HG02973 (cell line): ENCODE measurements at regions not wholly inside any gene's neighbourhood (a gene's known extent, or its start where the extent isn't known, plus 50 kb on each side); places are given as distances from the start of the nearest gene placed in this dataset.
A peak's percentile ranks its signal among the peaks of the same experiment; 100 is the strongest.

ENCODE experiments used
- ATAC-seq: cut with Tn5 transposase; IDR thresholded peaks from one replicate; pipeline ENCODE4 v1.9.1; 2021; ENCODE audit warnings: moderate library complexity; ENCODE audit not compliant: unreplicated experiment

- ATAC-seq = no peak
Measured at GRCh38 chr3:102599819-102600576, 165.2 kb downstream of the ZPLD1 start.

DNA sequence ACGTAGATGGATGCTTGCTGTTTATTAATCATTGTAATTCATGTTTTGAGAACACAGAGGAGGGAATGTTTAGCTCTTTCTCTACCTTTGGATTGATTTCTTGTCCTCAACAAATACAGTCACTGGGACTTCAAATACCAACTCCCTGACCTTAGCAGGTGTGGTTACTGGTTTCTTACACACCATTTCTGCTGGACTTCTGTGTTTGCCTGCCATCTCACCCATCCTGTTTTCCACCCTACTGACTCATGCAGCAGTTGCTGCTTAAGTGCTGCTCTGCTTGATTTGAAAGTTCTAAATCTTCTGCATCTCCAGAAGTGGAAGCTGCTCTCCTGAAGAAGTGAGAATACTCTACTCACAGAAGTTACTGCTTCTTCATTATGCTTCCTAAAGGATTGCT, 170.3 kb downstream of the ZPLD1 start:
- no peak for ATAC-seq

GRCh38 chr3:102608875-102609274, 174.1 kb downstream of the ZPLD1 start:
- ATAC-seq = no peak

DNA sequence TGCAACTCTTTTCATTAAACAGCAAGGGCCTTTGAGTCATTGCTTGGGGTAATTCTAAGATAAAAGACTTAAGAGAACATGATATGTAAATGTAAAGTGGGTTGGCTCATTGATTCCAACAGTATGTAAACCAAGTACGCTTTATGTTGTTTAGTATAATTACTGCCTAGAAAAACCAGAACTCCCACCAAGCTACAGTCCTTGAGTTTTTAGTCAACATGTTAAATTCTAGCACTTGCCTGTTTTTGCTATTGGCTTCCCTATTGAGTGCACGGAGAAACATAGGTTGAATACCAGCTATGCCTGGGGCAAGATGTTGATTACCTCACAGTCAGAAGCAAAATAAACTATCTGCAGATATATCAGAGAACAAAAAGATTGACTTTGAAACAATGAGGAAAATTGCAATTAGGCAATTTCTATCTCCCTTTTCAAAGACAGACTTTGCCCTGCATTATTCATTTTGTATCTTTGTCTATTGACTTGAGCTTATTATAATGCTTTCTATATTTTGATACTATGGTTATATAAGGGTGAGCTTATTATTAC, 179.3 kb downstream of the ZPLD1 start:
- ATAC-seq = no peak

- ATAC-seq = no peak
Measured at GRCh38 chr3:102614585-102614984, 179.8 kb downstream of the ZPLD1 start.

DNA sequence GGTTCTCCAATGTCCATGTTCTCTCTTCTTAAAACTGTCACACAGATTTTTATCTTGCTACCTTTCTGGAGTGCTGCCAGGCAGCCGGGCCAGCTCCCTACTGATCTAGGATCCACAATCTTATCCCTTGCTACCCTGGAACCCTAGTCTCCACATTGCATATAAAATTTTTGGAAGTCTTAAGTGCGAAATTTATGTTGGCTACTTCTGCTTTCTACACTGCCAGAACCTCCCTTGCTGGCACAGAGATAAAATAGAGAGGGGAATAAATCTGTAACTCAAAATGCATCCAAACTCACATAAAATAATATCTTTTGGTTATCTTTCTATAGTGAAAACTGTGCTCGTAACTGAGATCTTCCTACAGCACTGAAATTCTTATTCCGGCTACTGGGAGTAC, 182.6 kb downstream of the ZPLD1 start:
- no peak for ATAC-seq

- ATAC-seq = no peak
Measured at GRCh38 chr3:102619361-102619760, 184.5 kb downstream of the ZPLD1 start.

DNA sequence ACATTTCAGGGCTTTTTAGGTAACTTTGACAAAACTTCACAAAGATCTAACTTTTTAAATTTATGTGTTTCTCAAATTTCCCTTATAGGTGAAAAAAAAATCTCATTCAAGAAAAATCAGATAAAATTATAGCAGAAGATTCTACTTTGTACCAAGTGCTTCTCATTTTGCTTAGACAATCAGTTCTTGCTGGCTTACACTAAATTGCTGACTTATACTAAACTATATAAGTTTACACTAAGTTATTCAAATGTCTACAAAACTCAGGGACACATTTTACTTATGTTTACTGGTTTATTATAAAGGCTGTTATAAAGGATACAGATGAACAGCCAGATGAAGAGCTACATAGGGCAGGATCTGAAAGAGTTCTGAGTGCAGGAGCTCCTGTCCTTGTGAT, 195.1 kb downstream of the ZPLD1 start:
- ATAC-seq = no peak

- no peak for ATAC-seq
Measured at GRCh38 chr3:102630531-102630930, 195.7 kb downstream of the ZPLD1 start.

DNA sequence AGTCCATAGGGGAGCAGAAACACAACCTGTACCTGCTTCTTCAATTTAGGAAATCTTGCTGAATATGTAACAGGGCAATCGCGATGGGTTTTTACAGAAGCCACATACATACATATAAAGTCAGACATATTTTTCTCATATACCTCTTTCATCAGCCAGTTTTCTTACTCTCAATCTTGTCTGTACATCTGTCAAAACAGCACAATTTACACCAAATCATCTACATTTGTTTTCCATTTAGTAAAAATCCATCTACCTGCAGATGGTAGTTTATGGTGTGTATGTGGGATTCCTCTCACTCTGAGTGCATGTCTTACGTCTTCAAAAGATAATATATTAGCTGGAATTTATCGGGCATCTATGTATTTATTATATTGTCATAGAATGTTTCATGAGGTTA, 208.7 kb downstream of the ZPLD1 start:
- ATAC-seq = no peak

- no peak for ATAC-seq
Measured at GRCh38 chr3:102646557-102646956, 211.7 kb downstream of the ZPLD1 start.

GRCh38 chr3:102660653-102661052, 225.8 kb downstream of the ZPLD1 start:
- ATAC-seq = no peak

- no peak for ATAC-seq
Measured at GRCh38 chr3:102661707-102662497, 227.1 kb downstream of the ZPLD1 start.

DNA sequence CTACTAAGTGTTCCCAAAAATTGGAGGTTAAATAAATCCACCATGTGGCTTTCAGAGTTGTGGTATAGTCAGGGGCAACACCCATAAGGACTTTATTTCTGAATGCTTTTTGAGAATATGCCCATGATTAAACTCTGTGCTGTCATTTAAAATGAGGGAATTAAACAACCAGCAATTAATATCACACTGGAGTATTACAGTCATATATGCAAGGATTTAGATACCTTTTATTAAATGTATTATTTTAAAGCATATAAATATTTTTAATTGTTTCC, 227.6 kb downstream of the ZPLD1 start:
- ATAC-seq = no peak

GRCh38 chr3:102664126-102664525, 229.3 kb downstream of the ZPLD1 start:
- no peak for ATAC-seq

DNA sequence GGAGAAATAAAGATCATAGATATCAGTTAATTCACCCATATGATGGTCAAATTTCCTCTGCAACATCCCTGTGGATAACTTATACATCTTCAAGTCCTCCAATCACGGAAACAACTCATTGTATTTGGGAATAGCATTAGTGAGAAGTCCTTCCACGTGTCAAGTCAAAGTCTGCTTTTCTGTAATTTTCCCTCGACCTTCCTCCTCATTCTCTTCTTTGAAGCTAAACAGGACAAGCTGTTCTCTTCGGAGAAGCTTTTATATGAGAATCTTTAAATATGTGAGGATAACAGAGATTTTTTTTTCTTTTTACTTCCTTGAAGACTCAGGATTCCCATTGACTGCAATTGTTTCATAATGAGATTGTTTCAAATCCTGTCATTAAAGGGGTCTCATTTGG, 230.4 kb downstream of the ZPLD1 start:
- no peak for ATAC-seq

- ATAC-seq = no peak
Measured at GRCh38 chr3:102668247-102668646, 233.4 kb downstream of the ZPLD1 start.

GRCh38 chr3:102670986-102671385, 236.2 kb downstream of the ZPLD1 start:
- ATAC-seq = no peak

DNA sequence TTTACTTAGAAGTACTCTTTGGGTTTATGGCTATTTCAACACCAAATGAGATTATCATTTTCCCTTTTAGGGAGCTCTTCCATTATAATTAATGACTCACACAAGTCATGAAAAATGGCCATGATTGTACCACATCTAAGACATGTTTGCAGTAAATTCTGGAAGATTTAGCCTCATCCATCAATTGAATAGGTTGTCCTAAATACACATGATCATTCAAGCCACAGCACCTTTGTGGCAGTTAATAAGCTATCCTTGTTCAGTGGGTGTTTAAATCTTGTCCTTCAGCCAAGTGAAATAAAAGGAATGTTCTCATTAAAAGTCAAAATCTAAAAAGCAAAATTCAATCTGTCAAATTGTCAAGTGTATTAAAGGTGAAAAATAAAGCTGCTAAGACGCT, 237.5 kb downstream of the ZPLD1 start:
- no peak for ATAC-seq

- ATAC-seq = peak; percentile 77
Measured at GRCh38 chr3:102673271-102674115, 238.7 kb downstream of the ZPLD1 start.

- ATAC-seq = no peak
Measured at GRCh38 chr3:102674284-102674683, 239.5 kb downstream of the ZPLD1 start.
